Stimulated activated CD8-positive, alpha-beta memory T cell treated with anti-CD3 and anti-CD28 coated beads, Interleukin-12 subunit alpha, Interleukin-12 subunit beta, amount 100 ng/mL, for 4 hours (primary cell): ENCODE measurements at regions not wholly inside any gene's neighbourhood (a gene's known extent, or its start where the extent isn't known, plus 50 kb on each side); places are given as distances from the start of the nearest gene placed in this dataset.

ENCODE experiments used
- DNase-seq: peaks from one replicate; pipeline ENCODE4 v3.0.0-alpha.2; 2020; ENCODE audit warnings: low read depth

DNA sequence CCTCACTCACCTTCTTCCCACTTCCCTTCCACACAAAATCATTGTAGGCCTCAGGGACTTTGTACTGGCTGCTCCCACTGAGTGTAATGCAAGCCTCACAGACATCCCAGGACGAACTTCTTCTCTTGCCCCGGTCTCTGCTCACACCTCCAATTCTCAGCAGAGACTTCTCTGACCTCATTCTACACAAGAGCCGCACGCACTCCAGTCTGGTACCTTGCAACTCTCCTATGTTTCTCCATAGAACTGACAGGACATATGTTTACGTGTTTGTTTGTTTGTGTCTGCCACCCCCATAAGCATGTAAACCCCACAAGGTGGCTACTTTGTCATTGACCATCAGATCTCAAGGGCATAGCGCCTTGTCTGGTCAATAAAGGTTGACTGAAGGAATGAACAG lies 350.8 kb downstream of the AJAP1 start:
- DNase-seq: no peak

DNA sequence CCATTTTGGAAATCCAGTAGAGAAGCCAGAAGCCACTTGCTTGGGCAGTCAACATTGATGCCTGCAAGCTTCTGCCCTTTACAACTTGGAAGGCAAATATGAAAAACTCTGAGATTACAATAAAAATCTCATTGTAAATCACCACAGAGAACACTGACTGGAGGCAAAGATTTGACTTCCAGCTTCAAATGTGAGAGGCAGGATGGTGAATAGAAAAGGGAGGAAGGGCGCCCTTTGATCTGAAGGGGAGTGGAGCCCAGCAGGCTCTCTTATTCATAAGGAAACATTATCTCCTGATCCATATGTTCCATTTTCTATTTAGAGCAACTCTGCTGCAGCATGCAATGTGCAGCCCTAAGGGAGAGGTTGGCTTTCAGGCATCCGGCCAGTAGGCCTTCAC lies 348.3 kb downstream of the AJAP1 start:
- no peak for DNase-seq

DNA sequence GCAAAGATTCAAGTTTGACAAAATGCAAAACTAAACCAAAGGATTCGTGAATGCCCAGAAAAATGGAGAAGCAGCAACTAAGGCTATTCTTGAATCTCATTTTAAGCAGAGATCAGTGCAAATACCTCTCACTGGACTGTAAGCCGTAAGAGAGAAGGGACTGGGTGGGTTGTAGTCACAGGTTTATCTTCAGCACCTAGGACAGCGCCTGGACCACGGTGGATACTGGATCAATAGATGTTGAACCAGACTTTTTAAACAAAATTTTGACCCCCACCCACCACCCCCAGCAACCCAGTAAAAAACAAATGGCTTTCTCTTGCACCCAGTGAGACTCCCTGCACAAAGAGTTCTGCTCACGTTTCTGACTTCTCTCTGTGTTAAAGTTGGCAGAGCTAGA lies 347.1 kb downstream of the AJAP1 start:
- DNase-seq: no peak

DNA sequence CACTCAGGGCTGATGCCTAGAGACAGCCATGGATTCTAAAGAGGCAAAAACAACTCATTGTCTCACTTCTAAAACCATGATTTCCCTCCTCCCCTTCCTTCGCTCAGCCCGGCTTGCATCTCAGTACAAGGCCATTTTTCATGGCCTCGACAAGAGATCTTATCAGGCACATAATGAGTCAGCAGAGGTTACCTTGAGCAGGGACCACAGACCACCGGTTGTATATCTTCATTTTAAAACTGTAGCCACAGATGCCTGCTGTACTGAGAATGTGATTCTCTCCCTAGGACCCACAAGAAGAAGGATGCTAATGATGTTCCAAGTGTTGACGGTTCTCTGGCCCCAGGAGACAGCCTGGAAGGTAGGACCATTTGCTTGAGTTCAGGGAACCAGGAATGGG lies 331.9 kb downstream of the AJAP1 start:
- no peak for DNase-seq

DNA sequence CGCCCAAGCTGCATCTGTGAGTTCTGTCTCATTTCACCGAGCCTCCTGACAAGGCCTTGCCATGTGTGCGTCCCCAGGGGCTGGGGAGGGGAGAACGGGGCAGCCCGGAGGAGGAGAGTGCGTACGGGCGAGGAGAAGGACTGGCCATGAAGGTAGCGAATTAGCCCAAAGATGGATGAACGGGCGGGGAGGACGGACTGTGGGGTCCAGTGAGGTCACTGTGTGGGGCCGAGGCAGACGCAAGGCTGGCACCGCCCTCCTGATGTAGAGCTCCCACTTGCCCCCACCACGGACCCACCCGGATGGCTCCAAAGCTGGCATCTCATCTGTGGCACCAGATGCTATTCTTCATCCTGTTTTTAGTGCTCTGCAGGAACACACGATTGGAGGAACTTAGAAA lies 330.4 kb downstream of the AJAP1 start:
- no peak for DNase-seq

DNA sequence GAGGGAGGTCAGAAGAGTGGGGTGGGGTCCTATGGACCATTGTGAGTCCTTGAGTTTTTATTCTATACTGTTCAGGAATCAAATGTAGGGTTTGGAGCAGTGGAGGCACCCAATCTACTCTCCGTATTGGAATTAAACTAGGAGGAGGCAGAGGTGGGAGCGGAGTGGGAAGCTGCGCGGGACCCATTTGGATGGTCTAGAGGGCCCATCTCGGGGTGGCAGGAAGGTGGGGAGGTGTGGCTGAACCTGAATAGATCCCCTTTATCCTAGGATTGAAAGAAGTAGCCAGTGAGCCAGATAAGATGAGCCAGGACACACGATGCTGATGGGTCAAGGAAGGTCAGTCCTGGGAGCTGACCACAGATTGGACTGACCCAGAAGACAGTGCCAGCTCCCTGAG lies 325.8 kb downstream of the AJAP1 start:
- no peak for DNase-seq

DNA sequence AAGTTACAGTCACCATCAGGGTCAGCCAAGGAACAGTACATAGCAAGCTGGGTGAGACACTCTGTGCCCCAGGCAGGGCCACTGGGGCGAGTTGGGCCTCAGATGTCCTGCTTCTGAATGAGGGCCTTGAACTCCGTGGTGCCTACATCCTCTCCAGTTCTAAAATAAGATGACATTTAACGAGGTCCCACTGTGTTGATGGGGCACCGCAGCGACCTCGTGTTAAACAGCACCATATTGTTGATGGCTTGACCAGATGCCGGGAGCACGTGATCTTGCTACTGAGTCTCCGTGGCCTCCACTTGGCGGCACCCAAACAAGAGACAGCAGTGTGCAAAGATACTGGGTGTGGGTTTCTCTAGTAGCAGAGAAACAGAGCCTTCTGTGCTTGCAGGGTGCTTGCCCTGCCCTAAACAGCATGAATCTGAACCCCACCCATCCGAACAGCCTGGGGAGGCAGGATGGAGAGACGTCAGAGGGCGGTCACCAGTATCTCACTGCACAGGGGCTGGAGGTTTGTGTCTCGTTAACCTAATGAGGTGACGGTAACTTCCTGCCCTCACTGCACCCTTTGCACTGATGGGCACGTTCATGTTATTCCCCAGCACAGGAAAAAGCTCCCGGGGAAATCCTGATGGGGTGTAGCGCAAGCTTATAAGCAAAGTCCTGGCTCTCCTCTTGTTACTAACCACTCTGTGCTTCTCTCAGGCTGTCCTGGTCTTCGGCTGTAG lies 324.4 kb downstream of the AJAP1 start:
- DNase-seq: no peak

DNA sequence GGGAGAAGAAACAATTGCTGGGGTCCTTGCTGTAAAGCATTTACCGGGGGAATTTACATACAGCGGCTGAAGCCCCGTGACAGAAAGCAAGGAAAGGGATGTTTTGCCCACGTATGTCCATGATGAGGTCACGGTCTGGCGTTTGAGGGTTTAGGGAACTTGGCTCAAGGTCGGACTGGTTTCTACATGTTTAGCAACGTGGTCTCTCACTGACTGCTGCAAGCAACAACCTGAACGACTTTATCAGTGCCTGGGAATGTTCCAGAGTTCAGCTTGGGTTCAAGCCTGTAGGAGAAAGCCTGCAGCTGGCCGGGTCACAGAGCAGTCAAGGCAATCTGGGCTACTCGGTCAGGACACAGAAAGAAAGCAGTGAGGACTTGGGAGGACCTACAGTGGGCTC lies 323.3 kb downstream of the AJAP1 start:
- no peak for DNase-seq

DNA sequence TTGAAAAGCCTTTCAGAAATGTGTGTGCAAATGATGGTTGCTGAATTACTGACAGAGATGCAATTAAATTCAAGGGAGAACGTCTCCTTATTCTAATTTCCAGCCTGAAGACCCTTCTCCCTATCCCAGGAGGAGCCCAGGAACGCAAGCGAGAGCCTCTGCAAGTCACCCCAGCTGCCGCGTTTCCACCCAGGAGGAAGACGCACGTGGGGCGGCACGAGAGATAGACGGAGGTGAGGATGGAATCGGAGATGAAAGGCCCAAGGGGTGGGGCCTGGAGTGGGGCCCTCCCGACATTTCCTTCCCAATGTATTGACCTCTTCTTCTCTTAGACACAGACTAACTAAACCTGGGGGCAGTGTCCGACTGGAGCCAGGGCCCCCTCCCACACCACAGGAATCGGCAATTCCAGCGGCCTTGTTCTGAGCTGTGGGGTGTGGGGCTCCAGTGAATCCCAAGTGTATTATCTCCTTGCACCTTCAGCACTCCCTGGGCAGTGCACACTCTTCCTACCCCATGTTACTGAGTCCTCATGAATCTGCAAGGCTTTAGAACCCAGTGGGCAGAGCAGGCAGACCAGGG lies 322.5 kb downstream of the AJAP1 start:
- no peak for DNase-seq

DNA sequence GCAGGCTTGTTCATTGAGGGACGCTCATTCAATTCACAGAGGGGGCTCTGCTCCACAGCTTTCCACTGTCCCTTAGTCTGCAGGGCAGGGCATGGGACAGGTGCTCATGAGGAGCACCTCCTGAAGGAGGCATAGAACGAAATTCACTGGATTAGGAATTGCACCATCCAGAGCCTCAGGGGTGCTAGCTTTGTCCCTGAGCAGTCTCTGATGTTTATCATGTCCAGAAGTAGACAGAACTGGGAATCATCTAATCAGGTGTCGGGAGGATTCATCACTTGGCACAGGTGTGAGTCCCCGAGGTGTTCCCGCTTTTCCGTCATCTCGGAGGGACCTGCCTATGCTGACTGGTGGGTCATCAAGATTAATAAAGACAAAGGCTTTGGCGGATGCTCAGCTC lies 321.4 kb downstream of the AJAP1 start:
- DNase-seq: no peak

DNA sequence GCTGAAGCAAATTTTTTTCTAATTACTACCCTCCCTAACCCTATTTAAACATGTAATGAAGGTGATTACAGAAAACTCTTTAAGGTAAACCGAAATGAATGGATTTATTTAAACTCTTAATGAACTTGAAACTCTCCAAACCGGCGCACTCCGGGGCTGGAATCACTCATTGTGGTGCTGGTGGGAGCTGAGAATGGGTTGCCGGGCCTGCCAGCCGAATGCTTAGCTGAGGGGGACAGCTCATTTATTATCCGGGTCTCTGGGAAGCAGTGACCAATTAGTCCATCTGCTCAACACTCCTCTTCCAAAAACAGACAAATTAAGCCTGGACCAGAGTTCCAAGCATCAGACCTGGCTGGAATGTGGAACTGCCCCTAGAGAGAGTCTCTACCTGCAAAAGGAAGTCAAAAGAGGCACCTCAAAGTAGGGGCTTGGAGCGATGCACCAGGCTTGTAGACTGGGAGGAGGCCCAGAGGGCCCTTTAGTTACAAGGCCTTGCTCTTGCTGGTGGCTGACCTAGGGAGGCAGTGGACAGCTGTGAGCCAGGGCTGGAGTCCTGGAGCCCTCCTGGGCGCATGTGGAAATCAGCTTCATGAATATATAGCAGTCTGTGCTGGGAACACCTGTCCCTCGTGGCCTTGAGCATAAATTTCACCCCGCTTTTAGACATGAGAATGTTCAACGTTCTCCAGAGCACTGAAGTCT lies 320.7 kb downstream of the AJAP1 start:
- DNase-seq: no peak

DNA sequence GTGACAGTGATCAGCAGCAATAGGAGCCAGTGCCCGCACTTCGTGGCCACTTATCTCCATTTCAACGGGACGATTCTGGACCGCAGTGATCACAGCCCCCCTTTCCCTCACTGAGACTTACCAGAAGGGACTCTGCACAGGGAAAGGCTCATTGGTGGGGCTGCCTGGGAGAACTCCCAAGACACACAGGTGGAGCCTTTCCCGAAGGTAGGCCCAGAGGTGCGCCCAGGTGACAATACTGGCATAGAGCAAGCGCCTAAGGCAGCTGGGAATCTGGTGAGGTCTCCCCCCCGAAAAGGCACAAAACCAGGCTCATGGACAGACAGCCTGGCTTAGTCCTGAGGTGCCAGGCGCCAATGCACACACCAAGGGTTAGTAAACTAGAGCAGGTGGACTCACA lies 318.9 kb downstream of the AJAP1 start:
- no peak for DNase-seq

DNA sequence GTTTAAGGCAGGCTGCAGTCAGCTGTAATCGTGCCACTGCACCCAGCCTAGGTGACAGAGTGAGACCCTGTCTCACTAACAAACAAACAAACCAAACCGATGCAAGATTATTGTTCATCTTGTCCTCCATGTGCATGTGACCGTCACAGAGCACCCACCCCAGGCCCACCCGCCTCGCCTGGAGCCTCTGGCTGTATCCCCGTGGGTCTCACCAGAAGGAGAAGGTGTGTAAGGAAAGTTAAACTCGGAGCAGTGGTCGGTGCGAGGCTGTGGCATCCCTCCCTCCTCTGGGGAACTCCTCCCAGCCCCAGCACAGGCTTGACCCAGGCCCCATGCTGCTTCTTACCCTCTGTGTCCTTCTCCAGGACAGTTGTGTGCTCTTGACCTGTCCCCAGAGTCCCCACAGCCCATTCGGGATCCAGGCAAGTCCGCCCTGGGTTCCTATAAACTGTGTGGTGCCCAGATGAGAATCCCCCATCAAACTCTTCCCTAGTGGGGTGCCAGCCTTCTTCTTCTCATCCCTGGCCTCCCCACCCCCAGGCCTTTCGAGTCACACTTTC lies 318.4 kb downstream of the AJAP1 start:
- DNase-seq: no peak

DNA sequence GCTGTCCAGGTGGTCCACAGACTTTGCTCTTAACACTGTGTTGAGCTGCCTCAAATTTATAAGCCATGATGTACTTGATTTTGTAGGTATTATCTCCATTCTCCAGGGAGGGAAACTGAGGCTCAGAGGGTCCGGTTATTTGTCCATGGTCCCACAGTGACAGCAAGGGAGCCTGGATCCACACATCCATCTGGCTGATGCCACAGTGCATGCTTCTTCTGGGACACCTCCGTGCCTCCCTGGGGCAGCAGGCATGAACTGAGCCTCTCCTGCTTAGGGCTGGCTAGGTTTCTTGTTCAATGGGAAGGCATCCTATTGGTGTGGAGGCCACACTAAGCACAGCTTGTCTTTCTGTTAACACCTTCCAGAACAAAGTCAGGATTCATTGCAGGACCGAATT lies 317.3 kb downstream of the AJAP1 start:
- DNase-seq: no peak

DNA sequence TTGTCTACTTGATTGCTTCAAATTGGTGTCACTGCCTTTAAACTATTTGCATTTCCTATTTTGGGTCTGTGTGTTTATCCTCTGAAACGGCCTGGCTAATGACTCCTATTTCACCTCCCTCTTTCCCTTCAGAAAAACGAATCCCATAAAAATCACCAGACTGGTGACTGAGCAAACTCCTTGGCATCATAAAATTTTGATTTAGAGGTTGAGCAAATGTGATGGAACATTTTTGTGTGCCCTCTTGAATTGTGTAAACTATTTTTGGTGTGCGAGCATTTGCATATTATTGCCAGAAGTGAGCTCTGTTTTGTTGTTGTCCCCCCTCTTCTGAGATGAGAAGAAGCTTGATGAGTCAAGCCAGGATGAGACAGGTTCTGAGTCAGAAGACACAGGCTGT lies 316.1 kb downstream of the AJAP1 start:
- DNase-seq: no peak

DNA sequence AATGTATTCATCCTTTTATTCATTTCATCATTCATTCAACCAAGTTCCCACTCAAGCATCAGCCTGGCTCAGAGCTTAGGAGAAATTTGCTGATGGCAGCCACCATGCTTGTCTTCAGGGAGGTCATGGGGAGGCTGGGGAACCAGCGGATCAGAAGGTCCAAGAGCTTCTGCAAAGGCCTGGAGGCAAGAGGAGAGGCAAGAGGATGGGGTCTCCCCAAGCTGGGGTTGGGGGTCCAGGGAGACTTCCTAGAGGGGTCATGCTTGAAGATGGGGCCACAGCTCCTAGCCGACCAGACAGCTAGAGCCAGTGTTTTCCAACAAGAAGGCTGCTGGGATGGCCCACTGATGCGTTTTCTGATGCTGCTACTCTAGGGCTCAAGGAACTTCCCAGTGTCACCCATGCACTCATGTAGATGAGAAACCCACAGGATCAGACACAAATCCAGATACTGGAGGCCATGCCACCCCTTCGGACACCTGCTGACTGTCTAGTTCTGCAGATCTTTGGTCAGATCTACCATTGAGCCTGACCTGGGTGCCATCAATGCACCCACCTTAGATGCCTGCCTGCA lies 315.2 kb downstream of the AJAP1 start:
- DNase-seq: no peak

DNA sequence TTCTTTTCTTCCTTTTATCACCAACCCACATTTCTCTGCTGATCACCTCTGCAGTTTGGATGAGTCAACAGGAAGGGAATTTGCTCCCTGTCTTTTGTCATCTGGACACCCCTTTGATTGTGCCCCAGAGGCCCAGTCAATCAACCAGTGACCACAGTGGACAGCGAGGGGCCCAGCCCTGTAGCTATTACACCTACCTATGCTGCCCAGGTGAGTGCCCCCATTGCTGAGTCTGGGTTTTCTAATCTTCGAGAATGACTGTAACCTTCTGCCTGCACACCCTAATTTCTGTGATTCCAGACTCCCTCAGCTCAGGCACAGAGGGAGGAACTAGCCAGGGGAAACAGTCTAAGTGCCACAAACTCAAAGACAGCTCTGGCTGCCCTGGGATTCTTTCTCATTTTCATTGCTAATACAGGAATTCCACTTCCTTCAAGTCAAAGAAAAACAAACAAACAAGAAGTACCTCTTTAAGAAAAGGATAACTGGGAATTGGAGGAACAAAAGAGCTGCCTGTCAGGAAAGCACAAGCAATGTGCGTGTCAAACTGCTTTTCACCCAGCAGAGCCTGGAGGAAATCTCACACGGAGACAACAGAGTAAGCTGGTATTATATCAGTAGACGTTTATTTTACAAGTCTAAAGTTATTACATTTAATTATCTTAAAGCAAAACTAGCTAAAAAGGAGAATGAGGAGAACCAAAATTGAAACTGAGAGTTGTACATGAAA lies 311.1 kb downstream of the AJAP1 start:
- DNase-seq: no peak

DNA sequence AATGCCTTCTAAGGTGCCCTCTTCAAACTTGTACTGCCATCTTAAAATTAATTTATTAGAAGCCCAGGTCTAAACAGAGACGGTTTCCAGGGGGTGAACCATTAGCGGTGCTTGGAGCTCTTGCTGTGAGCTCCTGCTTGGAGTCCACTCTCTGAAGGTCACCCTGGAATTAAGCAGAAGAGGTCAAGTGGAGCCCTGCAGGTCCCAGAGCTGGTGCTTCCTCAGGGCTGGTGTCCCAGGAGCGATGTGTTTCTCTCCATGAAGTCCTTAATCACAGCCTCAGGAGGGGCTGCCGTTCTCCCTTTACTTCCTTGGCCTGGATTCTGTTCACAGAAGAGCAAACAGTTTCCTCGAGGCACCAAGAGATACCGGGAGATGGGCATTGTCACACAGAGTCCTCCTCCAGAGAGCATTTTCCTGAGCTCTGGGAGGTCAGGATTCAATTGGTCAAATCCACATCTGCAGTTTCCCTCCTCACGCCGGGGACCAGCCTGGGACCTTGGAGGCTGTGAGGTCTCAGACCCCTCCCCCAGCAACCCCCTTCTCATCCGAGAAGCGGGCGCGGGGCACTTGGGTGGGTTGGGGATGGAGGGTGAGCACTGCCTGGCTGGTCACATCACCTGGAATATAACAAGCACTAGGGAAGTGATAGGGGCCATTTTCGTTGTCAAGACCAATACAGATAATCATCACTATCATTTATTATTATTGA lies 310.4 kb downstream of the AJAP1 start:
- no peak for DNase-seq

DNA sequence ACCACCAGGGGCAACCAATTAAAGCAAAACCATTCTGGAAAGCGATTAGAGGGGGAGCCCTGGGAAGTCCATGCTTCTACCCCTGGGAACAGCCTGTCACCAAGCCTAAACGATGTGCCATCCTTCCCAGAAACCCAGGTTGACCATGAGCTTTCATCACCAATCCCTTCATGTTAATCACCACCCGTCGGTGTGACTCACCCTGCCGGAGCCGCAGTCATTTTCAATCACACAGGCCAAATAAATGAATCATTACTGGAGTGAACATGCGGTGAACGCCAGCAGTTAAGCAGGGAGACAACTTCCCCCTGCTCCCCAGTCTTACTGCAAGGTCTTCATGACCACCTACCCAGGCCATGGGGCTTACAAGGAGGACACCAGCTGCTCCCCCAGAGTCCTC lies 308.8 kb downstream of the AJAP1 start:
- no peak for DNase-seq

DNA sequence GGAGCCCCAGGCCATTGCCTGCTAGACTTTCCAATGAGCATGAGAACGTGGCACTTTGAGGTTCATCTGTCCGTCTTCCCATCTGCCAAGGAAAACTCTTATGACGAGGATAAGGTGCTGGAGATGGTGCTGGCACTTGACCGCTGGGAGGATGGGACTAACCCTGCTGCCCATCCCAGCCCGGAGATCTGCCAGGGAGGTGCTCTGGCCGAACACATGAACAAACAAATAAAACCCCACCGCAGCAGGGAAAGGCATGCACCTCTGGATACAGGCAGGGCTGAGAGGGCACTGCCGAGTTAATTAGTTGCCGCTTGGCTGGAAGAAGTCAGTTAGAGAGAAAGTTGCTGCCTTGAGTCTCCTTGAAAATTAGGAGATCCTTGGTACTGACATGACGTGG lies 308.4 kb downstream of the AJAP1 start:
- no peak for DNase-seq

DNA sequence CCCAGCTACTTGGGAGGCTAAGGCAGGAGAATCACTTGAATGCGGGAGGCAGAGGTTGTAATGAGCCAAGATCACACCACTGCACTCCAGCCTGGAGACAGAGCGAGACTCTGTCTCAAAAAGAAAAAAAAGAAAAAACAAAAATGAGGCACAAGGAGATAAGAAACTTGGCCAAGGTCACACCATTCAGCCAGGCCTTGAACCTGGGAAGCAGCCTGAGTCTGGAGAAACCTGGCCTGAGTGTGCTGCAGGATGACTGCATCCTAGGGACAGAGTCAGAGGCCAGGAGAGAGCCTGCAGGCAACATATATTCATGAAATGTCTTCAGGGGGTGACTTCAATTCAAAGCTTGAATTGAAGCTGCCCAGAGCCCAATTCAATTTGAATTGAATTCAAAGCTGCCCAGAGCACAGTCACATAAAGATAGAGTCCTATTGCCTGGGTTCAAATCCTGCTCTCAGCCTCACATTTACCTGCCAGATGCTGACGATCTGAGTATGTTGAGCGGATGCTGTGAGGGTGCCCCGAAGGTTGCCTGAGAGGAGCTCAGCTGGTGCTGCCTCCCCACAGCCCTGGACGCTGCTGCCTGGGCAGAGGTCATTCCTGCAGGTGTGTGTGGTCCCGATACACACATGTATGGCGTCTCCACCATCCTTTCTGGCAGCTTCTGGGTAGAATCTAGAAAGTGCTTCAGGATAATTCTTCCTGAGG lies 307.7 kb downstream of the AJAP1 start:
- DNase-seq: no peak
